Germinal center (tissue), 1 donor: ENCODE measurements at regions not wholly inside any gene's neighbourhood (a gene's known extent, or its start where the extent isn't known, plus 50 kb on each side); places are given as distances from the start of the nearest gene placed in this dataset.

Experiments used
- DNase-seq: peaks from one replicate; pipeline ENCODE4 v3.0.0; 2012; ENCODE audit warnings: mixed read lengths, low spot score

- no peak for DNase-seq
Measured at GRCh38 chr1:188872376-188872775, 1605.3 kb downstream of the BRINP3 start.

- DNase-seq: no peak
Measured at GRCh38 chr1:188877668-188878067, 1600.0 kb downstream of the BRINP3 start.

- DNase-seq: no peak
Measured at GRCh38 chr1:188888386-188888785, 1589.3 kb downstream of the BRINP3 start.

- DNase-seq: no peak
Measured at GRCh38 chr1:188889166-188889565, 1588.5 kb downstream of the BRINP3 start.

- DNase-seq: no peak
Measured at GRCh38 chr1:188891958-188892357, 1585.7 kb downstream of the BRINP3 start.

- DNase-seq: no peak
Measured at GRCh38 chr1:188895611-188896010, 1582.1 kb downstream of the BRINP3 start.

GRCh38 chr1:188903241-188903640 is 1574.4 kb downstream of the BRINP3 start:
- no peak for DNase-seq

GRCh38 chr1:188904201-188904600 is 1573.5 kb downstream of the BRINP3 start:
- no peak for DNase-seq

- no peak for DNase-seq
Measured at GRCh38 chr1:188906921-188907641, 1570.6 kb downstream of the BRINP3 start.

GRCh38 chr1:188930382-188930781 is 1547.3 kb downstream of the BRINP3 start:
- DNase-seq: no peak

- no peak for DNase-seq
Measured at GRCh38 chr1:188931506-188931905, 1546.2 kb downstream of the BRINP3 start.

GRCh38 chr1:188937965-188938551 is 1539.6 kb downstream of the BRINP3 start:
- no peak for DNase-seq

- no peak for DNase-seq
Measured at GRCh38 chr1:188941986-188942385, 1535.7 kb downstream of the BRINP3 start.

- DNase-seq: no peak
Measured at GRCh38 chr1:188949701-188950100, 1528.0 kb downstream of the BRINP3 start.

GRCh38 chr1:188958461-188959115 is 1519.1 kb downstream of the BRINP3 start:
- DNase-seq: no peak

- no peak for DNase-seq
Measured at GRCh38 chr1:188986745-188987417, 1490.8 kb downstream of the BRINP3 start.

- DNase-seq: no peak
Measured at GRCh38 chr1:188988589-188988988, 1489.1 kb downstream of the BRINP3 start.

- DNase-seq: no peak
Measured at GRCh38 chr1:188991221-188991930, 1486.3 kb downstream of the BRINP3 start.

GRCh38 chr1:189007824-189008223 is 1469.8 kb downstream of the BRINP3 start:
- DNase-seq: no peak

- DNase-seq: no peak
Measured at GRCh38 chr1:189021577-189021976, 1456.1 kb downstream of the BRINP3 start.

GRCh38 chr1:189022015-189022414 is 1455.6 kb downstream of the BRINP3 start:
- no peak for DNase-seq

GRCh38 chr1:189027512-189027911 is 1450.2 kb downstream of the BRINP3 start:
- DNase-seq: no peak
